OCI-LY3 (cell line): ENCODE measurements at regions not wholly inside any gene's neighbourhood (a gene's known extent, or its start where the extent isn't known, plus 50 kb on each side); places are given as distances from the start of the nearest gene placed in this dataset.

Experiments
- H2AFZ ChIP-seq: fragments of 200-600, 300-600 bp; shearing (Covaris generic); 2 replicates; pipeline ENCODE4 v1.6.0; 2014; ENCODE audit warnings: antibody characterized with exemption, low read depth, low read length
- H3K27ac ChIP-seq: fragments of 200-600, 300-600 bp; sonication (generic); 2 replicates; pipeline ENCODE4 v1.5.1; 2014; ENCODE audit warnings: mild to moderate bottlenecking, low read length, moderate library complexity, mixed read lengths
- H3K27me3 ChIP-seq: fragments of 200-600, 300-600 bp; sonication (generic); 2 replicates; pipeline ENCODE4 v1.6.1; 2014; ENCODE audit warnings: low read depth, low read length, mixed read lengths
- H3K36me3 ChIP-seq: fragments of 200-600, 300-600 bp; sonication (generic); replicated peaks from 2 replicates; pipeline ENCODE3; 2014; ENCODE audit warnings: low read depth, low read length, mixed read lengths
- H3K4me1 ChIP-seq: fragments of 300-600, 200-600 bp; sonication (generic); 2 replicates; pipeline ENCODE4 v1.6.1; 2014; ENCODE audit warnings: low read length, mixed read lengths
- H3K4me2 ChIP-seq: fragments of 200-600, 300-600 bp; sonication (generic); 2 replicates; pipeline ENCODE4 v1.6.1; 2014; ENCODE audit warnings: low read length, mixed read lengths
- H3K4me3 ChIP-seq: fragments of 300-600, 200-600 bp; sonication (generic); 2 replicates; pipeline ENCODE4 v1.5.1; 2014; ENCODE audit warnings: antibody characterized with exemption, mild to moderate bottlenecking, low read length, moderate library complexity
- H3K79me2 ChIP-seq: fragments of 300-600, 200-600 bp; shearing (Covaris generic); 2 replicates; pipeline ENCODE4 v1.6.1; 2014; ENCODE audit warnings: mild to moderate bottlenecking, low read length, mixed read lengths
- H3K9ac ChIP-seq: fragments of 300-600, 200-600 bp; shearing (Covaris generic); 2 replicates; pipeline ENCODE4 v1.6.0; 2014; ENCODE audit warnings: mild to moderate bottlenecking, low read length, moderate library complexity
- H3K9me3 ChIP-seq: fragments of 200-600, 300-600 bp; shearing (Covaris generic); 2 replicates; pipeline ENCODE4 v1.6.1; 2014; ENCODE audit warnings: low read length, mixed read lengths; ENCODE audit not compliant: insufficient read depth
- H4K20me1 ChIP-seq: fragments of 200-600, 300-600 bp; sonication (generic); 2 replicates; pipeline ENCODE4 v1.6.1; 2016; ENCODE audit warnings: low read length, mixed read lengths; ENCODE audit not compliant: insufficient read depth
- EZH2phosphoT487 ChIP-seq: fragments of 200-600 bp; shearing (Covaris generic); IDR thresholded peaks from 2 replicates; pipeline ENCODE4 v1.6.1; 2018; ENCODE audit warnings: antibody characterized with exemption, mixed run types, low read depth
- TF ChIP-seq, protein P1 (sequence below): fragments of 200-600, 300-600 bp; sonication (generic); IDR thresholded peaks from 2 replicates; pipeline ENCODE4 v1.5.1; 2014; ENCODE audit warnings: antibody characterized with exemption, low read length, low read depth

- H3K4me2 ChIP-seq = peak overlapping the region; percentile 25; the same call in 1 of the 2 replicates
- no peak for TF ChIP-seq EZH2phosphoT487
- TF ChIP-seq, protein P1, sequence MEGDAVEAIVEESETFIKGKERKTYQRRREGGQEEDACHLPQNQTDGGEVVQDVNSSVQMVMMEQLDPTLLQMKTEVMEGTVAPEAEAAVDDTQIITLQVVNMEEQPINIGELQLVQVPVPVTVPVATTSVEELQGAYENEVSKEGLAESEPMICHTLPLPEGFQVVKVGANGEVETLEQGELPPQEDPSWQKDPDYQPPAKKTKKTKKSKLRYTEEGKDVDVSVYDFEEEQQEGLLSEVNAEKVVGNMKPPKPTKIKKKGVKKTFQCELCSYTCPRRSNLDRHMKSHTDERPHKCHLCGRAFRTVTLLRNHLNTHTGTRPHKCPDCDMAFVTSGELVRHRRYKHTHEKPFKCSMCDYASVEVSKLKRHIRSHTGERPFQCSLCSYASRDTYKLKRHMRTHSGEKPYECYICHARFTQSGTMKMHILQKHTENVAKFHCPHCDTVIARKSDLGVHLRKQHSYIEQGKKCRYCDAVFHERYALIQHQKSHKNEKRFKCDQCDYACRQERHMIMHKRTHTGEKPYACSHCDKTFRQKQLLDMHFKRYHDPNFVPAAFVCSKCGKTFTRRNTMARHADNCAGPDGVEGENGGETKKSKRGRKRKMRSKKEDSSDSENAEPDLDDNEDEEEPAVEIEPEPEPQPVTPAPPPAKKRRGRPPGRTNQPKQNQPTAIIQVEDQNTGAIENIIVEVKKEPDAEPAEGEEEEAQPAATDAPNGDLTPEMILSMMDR = no peak
- no peak overlapping the region; the same call in 1 of the 2 replicates for H3K9ac ChIP-seq
- H3K9me3 ChIP-seq = no peaks in the 10 kb centered on the region
- H2AFZ ChIP-seq = peak overlapping the region; percentile 80
- H3K27ac ChIP-seq = peak overlapping the region; percentile 63
- H3K36me3 ChIP-seq = no peaks in the 10 kb centered on the region
- H4K20me1 ChIP-seq = no peaks in the 10 kb centered on the region
- H3K79me2 ChIP-seq = no peaks in the 10 kb centered on the region
- H3K4me3 ChIP-seq = no peak overlapping the region
- H3K27me3 ChIP-seq = no peaks in the 10 kb centered on the region
- peaks cover 26% of the 10 kb centered on the region for H3K4me1 ChIP-seq
Measured at GRCh38 chr14:58820032-58820431, 182.3 kb downstream of the DACT1 start.

- Histone ChIP-seq H3K27me3 (no peaks in the 10 kb centered on the region), H4K20me1 (no peaks in the 10 kb centered on the region), H3K4me2 (no peak overlapping the region), H3K36me3 (no peaks in the 10 kb centered on the region), H3K4me1 (peaks cover 16% of the 10 kb centered on the region), H3K4me3 (no peak overlapping the region), H2AFZ (no peak overlapping the region), H3K9me3 (no peaks in the 10 kb centered on the region), H3K27ac (no peak overlapping the region), H3K9ac (no peak overlapping the region), H3K79me2 (no peaks in the 10 kb centered on the region)
- TF ChIP-seq, protein P1 = no peak
- TF ChIP-seq EZH2phosphoT487 = no peak
Measured at GRCh38 chr14:58821421-58821820, 183.7 kb downstream of the DACT1 start.

- Histone ChIP-seq H3K27ac (no peak overlapping the region), H3K9me3 (no peaks in the 10 kb centered on the region), H3K36me3 (no peaks in the 10 kb centered on the region), H2AFZ (no peak overlapping the region), H4K20me1 (no peaks in the 10 kb centered on the region), H3K9ac (no peak overlapping the region), H3K4me3 (no peak overlapping the region), H3K4me2 (no peak overlapping the region), H3K27me3 (no peaks in the 10 kb centered on the region), H3K4me1 (peaks cover 24% of the 10 kb centered on the region), H3K79me2 (no peaks in the 10 kb centered on the region)
- TF ChIP-seq EZH2phosphoT487 = no peak
- TF ChIP-seq, protein P1 = no peak
Measured at GRCh38 chr14:58822856-58823255, 185.1 kb downstream of the DACT1 start.

DNA sequence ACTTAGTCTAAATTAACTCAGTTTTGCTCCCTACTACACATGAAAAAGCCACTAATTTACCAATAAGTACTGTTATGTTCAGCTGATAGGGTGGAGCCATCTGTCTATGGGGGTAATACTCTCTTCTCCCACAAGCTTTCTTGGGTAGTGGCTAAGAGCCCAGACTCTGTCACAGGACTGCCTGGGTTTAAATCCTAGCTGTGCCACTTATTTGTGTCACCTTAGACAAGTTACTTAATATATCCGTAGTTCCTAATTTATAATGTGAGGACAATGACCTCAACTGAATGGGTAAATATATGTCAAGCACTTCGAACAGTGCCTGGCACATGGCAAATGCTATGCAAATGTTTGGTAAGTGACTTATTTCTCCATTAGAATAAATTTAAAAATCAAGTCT is 185.6 kb downstream of the DACT1 start:
- Histone ChIP-seq H3K4me2 (no peak overlapping the region), H3K27ac (no peak overlapping the region), H2AFZ (no peak overlapping the region), H3K36me3 (no peaks in the 10 kb centered on the region), H3K79me2 (no peaks in the 10 kb centered on the region), H3K27me3 (no peaks in the 10 kb centered on the region), H4K20me1 (no peaks in the 10 kb centered on the region), H3K9ac (no peak overlapping the region), H3K9me3 (no peaks in the 10 kb centered on the region), H3K4me3 (no peak overlapping the region), H3K4me1 (peaks cover 24% of the 10 kb centered on the region)
- TF ChIP-seq EZH2phosphoT487 = no peak
- TF ChIP-seq, protein P1 = no peak
